Iris pigment epithelial cell (primary cell): ENCODE measurements at regions not wholly inside any gene's neighbourhood (a gene's known extent, or its start where the extent isn't known, plus 50 kb on each side); places are given as distances from the start of the nearest gene placed in this dataset.
"Not testable (repeated sequence)": the region's sequence is repeated elsewhere in the genome, so short reads cannot be mapped to it uniquely, and the experiment has no call there.

Experiments used
- DNase-seq: peaks from one replicate; pipeline ENCODE4 v3.0.0-alpha.2; 2011; ENCODE audit warnings: low read depth

GRCh38 chrX:94834226-94834625 is 1160.2 kb downstream of the FAM133A start:
- DNase-seq, result no peak

- DNase-seq, result no peak
Observed at GRCh38 chrX:94850811-94851210, 1176.8 kb downstream of the FAM133A start.

- no peak for DNase-seq
Observed at GRCh38 chrX:94854251-94854650, 1180.2 kb downstream of the FAM133A start.

GRCh38 chrX:94862470-94862869 is 1188.5 kb downstream of the FAM133A start:
- DNase-seq, result not testable (repeated sequence)

- no peak for DNase-seq
Observed at GRCh38 chrX:94871640-94872039, 1197.6 kb downstream of the FAM133A start.

GRCh38 chrX:94901849-94902248 is 1227.8 kb downstream of the FAM133A start:
- no peak for DNase-seq

- DNase-seq, result no peak
Observed at GRCh38 chrX:94908171-94908570, 1234.2 kb downstream of the FAM133A start.

- DNase-seq, result no peak
Observed at GRCh38 chrX:94908648-94909047, 1234.6 kb downstream of the FAM133A start.

GRCh38 chrX:94914235-94914634 is 1240.2 kb downstream of the FAM133A start:
- DNase-seq, result no peak

GRCh38 chrX:94932278-94932965 is 1258.4 kb downstream of the FAM133A start:
- DNase-seq, result no peak

- no peak for DNase-seq
Observed at GRCh38 chrX:94936722-94937121, 1262.7 kb downstream of the FAM133A start.

GRCh38 chrX:94937491-94937890 is 1263.5 kb downstream of the FAM133A start:
- no peak for DNase-seq

- no peak for DNase-seq
Observed at GRCh38 chrX:94942603-94943002, 1268.6 kb downstream of the FAM133A start.

GRCh38 chrX:94946137-94946536 is 1272.1 kb downstream of the FAM133A start:
- DNase-seq, result not testable (repeated sequence)

- no peak for DNase-seq
Observed at GRCh38 chrX:94961730-94962129, 1287.7 kb downstream of the FAM133A start.

GRCh38 chrX:94977562-94977961 is 1303.6 kb downstream of the FAM133A start:
- no peak for DNase-seq

GRCh38 chrX:94977986-94978385 is 1304.0 kb downstream of the FAM133A start:
- no peak for DNase-seq
